ENCODE measurements at regions not wholly inside any gene's neighbourhood (a gene's known extent, or its start where the extent isn't known, plus 50 kb on each side); places are given as distances from the start of the nearest gene placed in this dataset.

DNA sequence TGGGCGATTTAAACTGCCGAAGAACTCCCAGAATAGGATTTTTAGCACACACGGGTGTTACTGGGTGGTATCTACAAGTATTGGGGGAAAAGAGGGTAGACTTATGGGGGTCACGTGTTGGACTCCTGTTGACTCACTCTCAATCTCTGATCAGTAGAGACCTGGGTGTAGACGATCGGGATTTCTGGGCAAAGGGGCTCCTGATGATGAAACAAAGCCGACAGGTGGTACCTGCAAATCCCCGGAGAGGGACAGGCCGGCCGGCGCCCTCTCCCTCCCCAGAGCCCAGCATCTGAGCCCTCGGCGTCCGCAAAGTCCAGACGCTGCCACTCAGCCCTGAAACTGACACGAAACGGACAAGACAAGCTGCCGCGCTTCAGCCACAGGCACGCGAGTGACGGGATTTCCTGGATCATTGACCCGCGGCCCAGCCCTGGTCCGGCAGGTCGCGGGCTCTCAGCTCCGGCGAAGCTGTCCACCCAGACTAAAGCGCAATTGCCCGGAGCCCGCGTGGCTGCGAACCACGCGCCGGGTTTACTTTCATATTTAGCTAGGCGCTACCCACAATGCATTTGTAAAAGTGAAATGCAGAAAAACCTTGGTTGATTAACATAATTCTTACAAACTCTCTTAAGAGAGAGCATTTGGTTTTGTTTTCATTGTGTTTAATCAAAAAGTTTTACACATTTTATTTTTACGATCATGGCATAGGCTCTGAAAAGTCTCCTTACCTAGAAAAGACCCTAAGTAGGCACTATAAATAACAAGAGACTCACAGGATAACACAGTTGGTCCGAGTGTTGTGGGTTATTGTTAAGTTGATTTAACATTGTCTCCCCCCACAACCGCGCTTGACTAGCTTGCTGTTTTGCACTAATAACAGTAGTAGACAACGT lies 56.9 kb upstream of the EZH2 start:
- TF ChIP-seq, protein P1, sequence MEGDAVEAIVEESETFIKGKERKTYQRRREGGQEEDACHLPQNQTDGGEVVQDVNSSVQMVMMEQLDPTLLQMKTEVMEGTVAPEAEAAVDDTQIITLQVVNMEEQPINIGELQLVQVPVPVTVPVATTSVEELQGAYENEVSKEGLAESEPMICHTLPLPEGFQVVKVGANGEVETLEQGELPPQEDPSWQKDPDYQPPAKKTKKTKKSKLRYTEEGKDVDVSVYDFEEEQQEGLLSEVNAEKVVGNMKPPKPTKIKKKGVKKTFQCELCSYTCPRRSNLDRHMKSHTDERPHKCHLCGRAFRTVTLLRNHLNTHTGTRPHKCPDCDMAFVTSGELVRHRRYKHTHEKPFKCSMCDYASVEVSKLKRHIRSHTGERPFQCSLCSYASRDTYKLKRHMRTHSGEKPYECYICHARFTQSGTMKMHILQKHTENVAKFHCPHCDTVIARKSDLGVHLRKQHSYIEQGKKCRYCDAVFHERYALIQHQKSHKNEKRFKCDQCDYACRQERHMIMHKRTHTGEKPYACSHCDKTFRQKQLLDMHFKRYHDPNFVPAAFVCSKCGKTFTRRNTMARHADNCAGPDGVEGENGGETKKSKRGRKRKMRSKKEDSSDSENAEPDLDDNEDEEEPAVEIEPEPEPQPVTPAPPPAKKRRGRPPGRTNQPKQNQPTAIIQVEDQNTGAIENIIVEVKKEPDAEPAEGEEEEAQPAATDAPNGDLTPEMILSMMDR (conservative IDR thresholded peaks at IDR 0.05 in 1 of 2, IDR thresholded peaks at IDR 0.05 in 1 of 2; ENCODE audit: low read depth in 1 of 2, low read length in 2 of 2): no peak
- no peak for TF ChIP-seq EZH2 (IDR thresholded peaks at IDR 0.05; ENCODE audit: low read length, missing control alignments)
- peak; percentile 86 to 94 for DNase-seq (ENCODE audit: low read depth in 2 of 2)
- H3K4me3 ChIP-seq (replicated peaks in 1 of 4; ENCODE audit: control extremely low read depth in 1 of 4, insufficient read depth in 1 of 4, low read depth in 3 of 4, low read length in 4 of 4): peak overlapping the region; percentile 50 to 74 (median 62)
- peak overlapping the region; percentile 95 for H3K4me2 ChIP-seq (ENCODE audit: extremely low read depth, insufficient read depth, low read length)
- peak overlapping the region; percentile 79 for H3K27ac ChIP-seq (ENCODE audit: insufficient read depth, low read length)
- no peaks in the 10 kb centered on the region for H3K4me1 ChIP-seq (ENCODE audit: control insufficient read depth, extremely low read depth, insufficient read depth, low read length)
- H3K9me3 ChIP-seq (ENCODE audit: control insufficient read depth, insufficient read depth, low read depth, low read length): no peaks in the 10 kb centered on the region
- H4K20me1 ChIP-seq (ENCODE audit: control insufficient read depth, extremely low read depth, insufficient read depth, low read length): no peaks in the 10 kb centered on the region
- no peaks in the 10 kb centered on the region for H3K79me2 ChIP-seq (ENCODE audit: control insufficient read depth, insufficient read depth, low read length)
- H2AFZ ChIP-seq (ENCODE audit: low read length): peak overlapping the region; percentile 52
- H3K9ac ChIP-seq (ENCODE audit: insufficient read depth, low read length): peak overlapping the region; percentile 85
- no peaks in the 10 kb centered on the region for H3K36me3 ChIP-seq (ENCODE audit: control insufficient read depth, insufficient read depth, low read length)
- no peaks in the 10 kb centered on the region for H3K27me3 ChIP-seq (ENCODE audit: control insufficient read depth, insufficient read depth, low read length)

DNA sequence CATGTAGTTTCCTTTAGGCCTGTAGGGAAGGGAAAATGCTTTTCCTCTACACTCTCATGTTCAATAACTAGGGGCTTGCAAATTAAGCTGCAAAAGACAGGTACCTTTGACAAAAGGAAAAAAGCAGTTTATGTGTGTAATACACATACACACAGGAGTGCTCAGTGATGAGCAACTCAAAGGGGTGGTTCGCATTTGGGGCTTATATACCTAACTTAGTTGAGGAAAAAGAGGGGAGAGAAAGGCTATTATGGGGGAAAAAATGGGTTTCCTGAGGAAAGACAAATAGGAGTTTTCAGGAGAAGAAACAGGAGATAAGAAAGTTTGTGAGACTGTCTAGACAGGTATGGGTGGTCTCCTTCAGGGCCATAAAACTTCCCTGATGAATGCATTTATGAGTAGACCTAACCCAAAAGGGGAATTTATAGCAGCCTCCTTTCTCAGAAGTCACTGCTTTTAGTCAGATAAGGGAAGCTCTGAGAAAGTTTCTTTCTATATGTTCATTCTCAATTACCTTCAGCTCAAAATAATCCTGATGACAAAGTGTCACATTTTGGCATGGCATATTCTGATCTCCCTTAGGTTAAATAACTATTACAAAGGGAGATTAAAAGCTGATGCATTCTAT lies 55.2 kb upstream of the EZH2 start:
- no peaks in the 10 kb centered on the region for H3K4me1 ChIP-seq (ENCODE audit: control insufficient read depth, extremely low read depth, insufficient read depth, low read length)
- no peaks in the 10 kb centered on the region for H4K20me1 ChIP-seq (ENCODE audit: control insufficient read depth, extremely low read depth, insufficient read depth, low read length)
- H3K9me3 ChIP-seq (ENCODE audit: control insufficient read depth, insufficient read depth, low read depth, low read length): no peaks in the 10 kb centered on the region
- DNase-seq (ENCODE audit: low read depth in 2 of 2): no peak
- H3K79me2 ChIP-seq (ENCODE audit: control insufficient read depth, insufficient read depth, low read length): no peaks in the 10 kb centered on the region
- no peak for TF ChIP-seq EZH2 (IDR thresholded peaks at IDR 0.05; ENCODE audit: low read length, missing control alignments)
- TF ChIP-seq, protein P1 (conservative IDR thresholded peaks at IDR 0.05 in 1 of 2, IDR thresholded peaks at IDR 0.05 in 1 of 2; ENCODE audit: low read depth in 1 of 2, low read length in 2 of 2): no peak
- H3K36me3 ChIP-seq (ENCODE audit: control insufficient read depth, insufficient read depth, low read length): no peaks in the 10 kb centered on the region
- no peak overlapping the region for H3K27ac ChIP-seq (ENCODE audit: insufficient read depth, low read length)
- H3K27me3 ChIP-seq (ENCODE audit: control insufficient read depth, insufficient read depth, low read length): no peaks in the 10 kb centered on the region
- H3K4me3 ChIP-seq (replicated peaks in 1 of 4; ENCODE audit: control extremely low read depth in 1 of 4, insufficient read depth in 1 of 4, low read depth in 3 of 4, low read length in 4 of 4): no peak overlapping the region
- no peak overlapping the region for H3K9ac ChIP-seq (ENCODE audit: insufficient read depth, low read length)
- no peak overlapping the region for H3K4me2 ChIP-seq (ENCODE audit: extremely low read depth, insufficient read depth, low read length)
- no peak overlapping the region for H2AFZ ChIP-seq (ENCODE audit: low read length)

DNA sequence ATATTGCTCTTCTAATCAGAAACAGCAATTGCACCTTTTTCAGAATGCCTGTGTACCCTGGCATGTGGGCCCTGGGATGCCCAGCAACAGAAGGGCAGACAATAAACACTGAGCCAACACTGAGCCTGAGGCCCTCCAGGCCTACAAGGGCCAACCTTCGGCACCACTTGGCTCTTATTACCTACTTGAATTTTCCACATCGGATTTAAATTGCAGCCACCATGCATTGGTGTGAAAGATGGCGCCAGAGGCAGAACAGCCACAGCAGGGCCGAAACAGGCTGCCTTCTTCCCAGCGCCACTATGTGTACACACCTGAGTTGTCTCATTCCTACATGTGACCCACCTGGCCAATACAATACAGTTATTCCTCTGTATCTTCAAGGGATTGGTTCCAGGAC lies 51.4 kb upstream of the EZH2 start:
- no peaks in the 10 kb centered on the region for H3K9me3 ChIP-seq (ENCODE audit: control insufficient read depth, insufficient read depth, low read depth, low read length)
- no peaks in the 10 kb centered on the region for H3K4me1 ChIP-seq (ENCODE audit: control insufficient read depth, extremely low read depth, insufficient read depth, low read length)
- TF ChIP-seq, protein P1 (conservative IDR thresholded peaks at IDR 0.05 in 1 of 2, IDR thresholded peaks at IDR 0.05 in 1 of 2; ENCODE audit: low read depth in 1 of 2, low read length in 2 of 2): no peak
- no peak for TF ChIP-seq EZH2 (IDR thresholded peaks at IDR 0.05; ENCODE audit: low read length, missing control alignments)
- H4K20me1 ChIP-seq (ENCODE audit: control insufficient read depth, extremely low read depth, insufficient read depth, low read length): no peaks in the 10 kb centered on the region
- H3K4me2 ChIP-seq (ENCODE audit: extremely low read depth, insufficient read depth, low read length): no peak overlapping the region
- H3K9ac ChIP-seq (ENCODE audit: insufficient read depth, low read length): no peak overlapping the region
- no peak overlapping the region for H3K27ac ChIP-seq (ENCODE audit: insufficient read depth, low read length)
- H3K36me3 ChIP-seq (ENCODE audit: control insufficient read depth, insufficient read depth, low read length): no peaks in the 10 kb centered on the region
- no peak for DNase-seq (ENCODE audit: low read depth in 2 of 2)
- H2AFZ ChIP-seq (ENCODE audit: low read length): no peak overlapping the region
- H3K4me3 ChIP-seq (replicated peaks in 1 of 4; ENCODE audit: control extremely low read depth in 1 of 4, insufficient read depth in 1 of 4, low read depth in 3 of 4, low read length in 4 of 4): no peak overlapping the region
- H3K27me3 ChIP-seq (ENCODE audit: control insufficient read depth, insufficient read depth, low read length): no peaks in the 10 kb centered on the region
- no peaks in the 10 kb centered on the region for H3K79me2 ChIP-seq (ENCODE audit: control insufficient read depth, insufficient read depth, low read length)
